ENCODE measurements at regions not wholly inside any gene's neighbourhood (a gene's known extent, or its start where the extent isn't known, plus 50 kb on each side); places are given as distances from the start of the nearest gene placed in this dataset.

DNA sequence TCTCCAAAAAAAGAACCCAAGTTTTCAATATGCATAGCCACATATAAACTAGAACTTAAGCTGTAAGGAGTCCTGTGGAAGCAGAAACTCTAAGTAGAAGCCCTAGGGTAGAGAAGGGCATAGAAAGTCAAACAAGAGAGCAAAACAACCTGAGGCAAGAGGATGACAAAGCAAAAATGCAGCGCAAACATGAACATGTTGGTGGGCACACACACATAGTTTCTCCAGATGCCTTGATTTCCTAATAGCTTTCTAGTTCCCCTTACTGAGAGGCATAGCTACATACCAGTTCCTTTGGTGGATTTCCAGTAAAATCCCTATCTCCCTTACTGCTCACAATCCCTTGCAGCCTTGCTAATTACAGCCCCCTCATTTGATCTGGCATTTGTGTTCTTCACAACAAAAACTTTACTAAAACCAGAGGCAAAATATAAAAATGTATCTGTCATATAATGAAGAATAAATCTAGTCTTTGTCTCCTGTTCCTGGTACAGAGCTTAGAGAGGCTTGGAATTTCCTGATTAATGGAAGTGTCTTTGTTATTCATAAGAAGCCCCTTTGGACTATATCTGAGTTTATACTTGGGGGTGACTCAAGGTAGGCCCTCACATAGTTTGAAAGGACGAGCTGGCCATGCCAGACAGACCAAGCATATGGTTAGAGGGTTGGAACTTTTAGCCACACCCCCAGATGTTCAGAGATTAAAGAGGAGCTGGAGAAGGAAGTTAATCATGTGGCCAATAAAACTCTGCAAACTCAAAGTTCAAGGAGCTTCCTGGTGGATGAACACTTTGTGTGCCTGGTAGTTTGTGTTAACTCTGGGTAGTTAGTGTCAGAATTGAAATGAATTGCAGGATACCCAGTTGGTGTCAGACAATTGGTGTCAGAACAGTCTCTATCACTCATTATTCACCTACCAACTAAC, 52.7 kb upstream of the ZCCHC13 start:
- Histone ChIP-seq H3K4me1 (ENCODE audit: control insufficient read depth in 1 of 2, insufficient read depth in 1 of 2, low read depth in 1 of 2, low read length in 1 of 2) (peaks cover 24 to 30% of the 10 kb centered on the region in 2 experiments), H3K36me3 (no peaks in the 10 kb centered on the region), H3K27me3 (no peaks in the 10 kb centered on the region), H3K9me3 (no peaks in the 10 kb centered on the region), H3K4me3 (ENCODE audit: low read depth in 1 of 2, low read length in 1 of 2) (peak overlapping the region in 1 of 2 experiments; percentile 28), H3K27ac (peak overlapping the region; percentile 91)
- TF ChIP-seq, protein P1, sequence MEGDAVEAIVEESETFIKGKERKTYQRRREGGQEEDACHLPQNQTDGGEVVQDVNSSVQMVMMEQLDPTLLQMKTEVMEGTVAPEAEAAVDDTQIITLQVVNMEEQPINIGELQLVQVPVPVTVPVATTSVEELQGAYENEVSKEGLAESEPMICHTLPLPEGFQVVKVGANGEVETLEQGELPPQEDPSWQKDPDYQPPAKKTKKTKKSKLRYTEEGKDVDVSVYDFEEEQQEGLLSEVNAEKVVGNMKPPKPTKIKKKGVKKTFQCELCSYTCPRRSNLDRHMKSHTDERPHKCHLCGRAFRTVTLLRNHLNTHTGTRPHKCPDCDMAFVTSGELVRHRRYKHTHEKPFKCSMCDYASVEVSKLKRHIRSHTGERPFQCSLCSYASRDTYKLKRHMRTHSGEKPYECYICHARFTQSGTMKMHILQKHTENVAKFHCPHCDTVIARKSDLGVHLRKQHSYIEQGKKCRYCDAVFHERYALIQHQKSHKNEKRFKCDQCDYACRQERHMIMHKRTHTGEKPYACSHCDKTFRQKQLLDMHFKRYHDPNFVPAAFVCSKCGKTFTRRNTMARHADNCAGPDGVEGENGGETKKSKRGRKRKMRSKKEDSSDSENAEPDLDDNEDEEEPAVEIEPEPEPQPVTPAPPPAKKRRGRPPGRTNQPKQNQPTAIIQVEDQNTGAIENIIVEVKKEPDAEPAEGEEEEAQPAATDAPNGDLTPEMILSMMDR (IDR thresholded peaks at IDR 0.05) = no peak

DNA sequence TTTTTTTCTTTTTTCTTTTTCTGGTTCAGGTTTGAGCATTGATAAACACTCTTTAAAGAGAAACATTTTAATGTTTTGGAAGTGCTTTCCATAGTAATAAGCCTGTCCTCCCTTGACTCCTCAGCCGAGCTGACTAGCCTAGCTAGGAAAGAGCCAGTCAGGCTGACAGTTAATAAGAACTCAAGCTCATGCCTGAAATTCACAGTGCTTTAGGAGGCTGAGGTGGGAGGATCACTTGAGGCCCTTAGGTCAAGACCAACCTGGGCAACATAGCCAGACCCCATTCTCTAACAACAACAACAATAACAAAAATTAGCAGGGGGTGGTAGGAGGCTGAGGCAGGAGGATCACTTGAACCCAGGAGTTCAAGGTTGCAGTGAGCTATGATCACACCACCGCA, 53.4 kb upstream of the ZCCHC13 start:
- TF ChIP-seq, protein P1 (IDR thresholded peaks at IDR 0.05) = no peak
- Histone ChIP-seq H3K9me3 (no peaks in the 10 kb centered on the region), H3K4me3 (ENCODE audit: low read depth in 1 of 2, low read length in 1 of 2) (peak overlapping the region in 1 of 2 experiments; percentile 28), H3K36me3 (no peaks in the 10 kb centered on the region), H3K27me3 (no peaks in the 10 kb centered on the region), H3K27ac (peak overlapping the region; percentile 91), H3K4me1 (ENCODE audit: control insufficient read depth in 1 of 2, insufficient read depth in 1 of 2, low read depth in 1 of 2, low read length in 1 of 2) (peaks cover 24 to 30% of the 10 kb centered on the region in 2 experiments)

DNA sequence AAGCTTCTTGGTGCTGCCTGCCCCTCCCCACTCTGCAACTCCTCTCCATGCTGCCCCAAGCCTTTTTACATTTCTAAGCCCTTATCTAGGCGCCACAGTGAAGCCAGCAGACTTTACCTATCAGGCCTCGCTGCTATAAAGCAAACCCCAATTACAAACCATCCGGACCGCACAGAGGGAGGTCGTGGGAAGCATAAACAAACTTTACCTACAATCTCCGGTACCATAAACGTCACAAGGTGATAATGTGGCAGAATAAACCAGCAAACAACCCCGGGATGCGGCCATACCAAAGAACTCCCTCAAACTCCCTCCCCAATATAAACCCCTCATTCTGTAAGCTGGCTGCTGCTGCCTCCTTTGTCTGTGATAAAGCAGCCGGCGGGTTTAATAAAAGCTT, 54.0 kb upstream of the ZCCHC13 start:
- peak overlapping the region; percentile 91 for H3K27ac ChIP-seq

DNA sequence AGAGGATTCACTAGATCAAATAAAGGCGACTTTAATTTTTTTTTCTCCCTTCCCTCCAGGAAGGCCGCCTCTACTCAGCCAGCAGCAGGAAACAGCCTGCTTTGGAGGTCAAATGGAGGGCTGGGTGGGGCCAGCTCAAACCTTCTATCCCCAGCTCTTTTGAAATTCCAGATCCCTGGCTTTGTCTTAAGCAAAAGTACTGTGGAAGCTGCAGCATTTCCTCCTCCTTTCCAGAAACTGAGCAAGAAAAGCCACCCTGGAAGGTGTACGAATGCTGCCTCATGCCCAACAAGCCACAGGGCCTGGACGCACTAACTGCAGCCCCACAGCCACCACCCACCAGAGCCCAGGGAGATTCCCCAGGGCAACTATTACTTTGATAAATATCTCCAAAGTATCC, 55.1 kb upstream of the ZCCHC13 start:
- no peaks in the 10 kb centered on the region for H3K36me3 ChIP-seq
- no peaks in the 10 kb centered on the region for H3K9me3 ChIP-seq
- peak overlapping the region; percentile 55 for H3K27ac ChIP-seq
- TF ChIP-seq, protein P1 (IDR thresholded peaks at IDR 0.05) = no peak
- no peaks in the 10 kb centered on the region for H3K27me3 ChIP-seq
- H3K4me1 ChIP-seq (ENCODE audit: control insufficient read depth in 1 of 2, insufficient read depth in 1 of 2, low read depth in 1 of 2, low read length in 1 of 2) = peaks cover 24% of the 10 kb centered on the region in 2 experiments
- no peak overlapping the region for H3K4me3 ChIP-seq (ENCODE audit: low read depth in 1 of 2, low read length in 1 of 2)

More for the DNA sequence above, 54.0 kb upstream of the ZCCHC13 start:
- no peaks in the 10 kb centered on the region for H3K27me3 ChIP-seq
- H3K36me3 ChIP-seq = no peaks in the 10 kb centered on the region
- H3K4me1 ChIP-seq (ENCODE audit: control insufficient read depth in 1 of 2, insufficient read depth in 1 of 2, low read depth in 1 of 2, low read length in 1 of 2) = peaks cover 24 to 26% of the 10 kb centered on the region in 2 experiments
- no peaks in the 10 kb centered on the region for H3K9me3 ChIP-seq
- TF ChIP-seq, protein P1 (IDR thresholded peaks at IDR 0.05) = no peak
- H3K4me3 ChIP-seq (ENCODE audit: low read depth in 1 of 2, low read length in 1 of 2) = no peak overlapping the region

DNA sequence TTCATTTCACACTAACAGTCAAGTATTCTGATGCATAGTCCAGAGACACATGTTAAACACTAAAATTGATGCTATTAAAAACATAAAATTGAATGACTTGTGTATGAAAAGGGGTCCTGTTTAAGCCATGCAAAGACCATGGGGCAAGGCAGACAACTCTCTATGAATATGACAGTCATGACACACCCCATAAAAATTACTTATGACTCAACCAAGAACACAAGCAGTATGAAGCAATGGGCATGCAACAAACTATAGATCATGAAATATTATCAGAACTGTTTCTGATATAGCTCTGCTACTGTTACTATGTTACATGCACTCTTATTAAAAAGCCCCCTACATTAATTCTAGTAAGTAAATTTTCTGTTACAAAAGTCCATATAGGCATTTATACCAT, 57.5 kb upstream of the ZCCHC13 start:
- Histone ChIP-seq H3K36me3 (no peaks in the 10 kb centered on the region), H3K27me3 (no peaks in the 10 kb centered on the region), H3K4me1 (ENCODE audit: control insufficient read depth in 1 of 2, insufficient read depth in 1 of 2, low read depth in 1 of 2, low read length in 1 of 2) (peaks cover 18 to 22% of the 10 kb centered on the region in 2 experiments), H3K4me3 (ENCODE audit: low read depth in 1 of 2, low read length in 1 of 2) (no peak overlapping the region), H3K27ac (no peak overlapping the region), H3K9me3 (no peaks in the 10 kb centered on the region)
- TF ChIP-seq, protein P1 (IDR thresholded peaks at IDR 0.05) = no peak
